GM23248 (cell line): ENCODE measurements at regions not wholly inside any gene's neighbourhood (a gene's known extent, or its start where the extent isn't known, plus 50 kb on each side); places are given as distances from the start of the nearest gene placed in this dataset.

Source experiments
- EZH2 ChIP-seq: fragments of 200-600 bp; sonication (generic); IDR thresholded peaks from 2 replicates; pipeline ENCODE4 v1.6.1; 2018; ENCODE audit warnings: antibody characterized with exemption, mild to moderate bottlenecking; ENCODE audit not compliant: insufficient read depth, poor library complexity, severe bottlenecking
- EZH2phosphoT487 ChIP-seq: fragments of 200-600 bp; sonication (generic); IDR thresholded peaks from 2 replicates; pipeline ENCODE4 v1.6.1; 2018; ENCODE audit warnings: antibody characterized with exemption, moderate library complexity, mild to moderate bottlenecking, low read depth; ENCODE audit not compliant: insufficient read depth

DNA sequence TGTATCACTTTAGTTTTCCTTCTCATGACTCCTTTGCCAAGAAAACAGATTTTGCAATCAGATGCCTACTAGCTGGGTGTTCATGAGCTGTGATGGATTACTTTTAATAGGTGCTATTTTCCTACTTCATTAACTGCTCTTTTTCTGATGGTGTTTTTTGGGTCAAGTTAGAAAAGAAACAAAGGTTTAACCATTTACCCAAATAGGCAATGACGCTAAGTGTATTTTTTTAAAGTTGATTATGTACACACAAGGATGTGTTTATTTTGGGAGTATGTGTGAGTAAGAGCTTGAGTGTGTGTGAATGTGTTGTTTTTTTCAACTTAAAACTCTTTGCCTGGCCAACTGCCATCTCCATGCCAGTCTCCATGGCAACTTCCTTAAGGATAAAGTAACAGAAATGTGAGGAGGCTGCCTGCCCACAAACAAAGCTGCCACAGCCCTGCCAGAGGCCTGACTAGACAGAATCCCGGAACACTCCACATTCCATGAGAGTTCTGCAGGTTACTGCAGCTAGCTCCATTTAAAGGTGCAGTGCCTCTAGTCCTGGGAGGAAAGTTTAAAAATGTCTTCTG lies 215.6 kb upstream of the RBMS3 start:
- no peak for TF ChIP-seq EZH2
- TF ChIP-seq EZH2phosphoT487 = no peak
